ENCODE measurements at regions not wholly inside any gene's neighbourhood (a gene's known extent, or its start where the extent isn't known, plus 50 kb on each side); places are given as distances from the start of the nearest gene placed in this dataset.

GRCh38 chr2:136305517-136306192 is 187.7 kb upstream of the CXCR4 start:
- DNase-seq (ENCODE audit: low read depth): no peak
- TF ChIP-seq CTCF (conservative IDR thresholded peaks at IDR 0.05; ENCODE audit: low read depth, low read length): no peak
- no peak overlapping the region for H3K4me3 ChIP-seq (ENCODE audit: low read depth, low read length)

- no peak overlapping the region for H3K4me3 ChIP-seq (ENCODE audit: low read depth, low read length)
- no peak for DNase-seq (ENCODE audit: low read depth)
- TF ChIP-seq CTCF (conservative IDR thresholded peaks at IDR 0.05; ENCODE audit: low read depth, low read length): no peak
Observed at GRCh38 chr2:136301006-136301405, 183.1 kb upstream of the CXCR4 start.

- no peak for TF ChIP-seq CTCF (conservative IDR thresholded peaks at IDR 0.05; ENCODE audit: low read depth, low read length)
- DNase-seq (ENCODE audit: low read depth): no peak
- H3K4me3 ChIP-seq (ENCODE audit: low read depth, low read length): no peak overlapping the region
Observed at GRCh38 chr2:136298631-136299030, 180.7 kb upstream of the CXCR4 start.

- no peak for TF ChIP-seq CTCF (conservative IDR thresholded peaks at IDR 0.05; ENCODE audit: low read depth, low read length)
- H3K4me3 ChIP-seq (ENCODE audit: low read depth, low read length): no peak overlapping the region
- DNase-seq (ENCODE audit: low read depth): no peak
Observed at GRCh38 chr2:136297994-136298393, 180.0 kb upstream of the CXCR4 start.

- TF ChIP-seq CTCF (conservative IDR thresholded peaks at IDR 0.05; ENCODE audit: low read depth, low read length): no peak
- no peak overlapping the region for H3K4me3 ChIP-seq (ENCODE audit: low read depth, low read length)
- DNase-seq (ENCODE audit: low read depth): no peak
Observed at GRCh38 chr2:136297312-136297711, 179.4 kb upstream of the CXCR4 start.

- no peak for DNase-seq (ENCODE audit: low read depth)
- TF ChIP-seq CTCF (conservative IDR thresholded peaks at IDR 0.05; ENCODE audit: low read depth, low read length): no peak
- no peak overlapping the region for H3K4me3 ChIP-seq (ENCODE audit: low read depth, low read length)
Observed at GRCh38 chr2:136295168-136295567, 177.2 kb upstream of the CXCR4 start.

- no peak for DNase-seq (ENCODE audit: low read depth)
- no peak for TF ChIP-seq CTCF (conservative IDR thresholded peaks at IDR 0.05; ENCODE audit: low read depth, low read length)
Observed at GRCh38 chr2:136291871-136292270, 173.9 kb upstream of the CXCR4 start.

More at GRCh38 chr2:136291871-136292270, 173.9 kb upstream of the CXCR4 start:
- H3K4me3 ChIP-seq (ENCODE audit: low read depth, low read length): no peak overlapping the region
